Fibroblast of the aortic adventitia (primary cell): ENCODE measurements at regions not wholly inside any gene's neighbourhood (a gene's known extent, or its start where the extent isn't known, plus 50 kb on each side); places are given as distances from the start of the nearest gene placed in this dataset.

Experiments
- DNase-seq: peaks from one replicate; pipeline ENCODE4 v3.0.0-alpha.2; 2010; ENCODE audit warnings: low read depth
- H3K4me3 ChIP-seq: 2 replicates; pipeline ENCODE4 v1.5.1; 2011; ENCODE audit warnings: low read depth, mild to moderate bottlenecking, control low read depth, low read length, moderate library complexity
- CTCF ChIP-seq: IDR thresholded peaks from 2 replicates; pipeline ENCODE4 v1.5.1; 2011; ENCODE audit warnings: mild to moderate bottlenecking, low read length, control low read depth, inconsistent platforms; ENCODE audit not compliant: insufficient read depth

DNA sequence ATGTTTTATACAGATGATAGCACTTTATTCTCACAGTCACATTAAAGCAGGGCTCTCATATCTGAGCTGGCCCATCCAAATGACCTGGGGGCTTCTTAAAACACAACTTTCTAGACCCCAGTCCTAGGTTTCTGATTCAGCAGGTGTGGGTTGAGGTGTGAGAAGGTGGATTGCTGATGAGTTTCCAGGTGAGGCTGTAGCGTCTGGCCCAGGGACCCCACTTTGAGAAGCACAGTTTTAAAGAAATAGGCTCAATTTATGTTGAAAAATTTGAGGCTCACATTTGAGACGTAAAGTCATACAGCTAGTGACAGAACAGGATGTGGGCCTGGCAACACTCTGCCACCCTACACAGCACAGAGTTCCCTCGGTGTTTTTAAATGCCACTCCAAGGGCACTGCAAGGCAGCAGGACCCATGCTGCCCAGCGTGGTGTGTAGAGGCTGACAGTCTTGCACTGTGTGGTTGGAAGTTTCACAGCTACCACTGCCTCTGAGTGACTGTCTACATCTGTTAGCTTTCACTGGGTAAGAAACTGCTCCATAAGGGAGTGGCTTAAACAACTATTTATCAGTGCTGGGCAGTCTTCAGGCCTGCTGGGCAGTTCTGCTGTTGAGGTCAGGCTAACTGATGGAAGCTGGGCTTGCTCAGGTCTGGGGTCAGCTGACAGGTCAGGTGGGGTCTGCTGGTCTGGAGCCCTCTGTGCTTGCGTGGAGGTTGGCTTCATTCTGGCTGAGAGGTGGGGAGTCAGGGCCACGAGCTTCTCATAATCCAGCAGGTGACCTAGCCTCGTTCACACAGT lies 319.7 kb downstream of the CXCL12 start:
- no peak overlapping the region for H3K4me3 ChIP-seq
- no peak for DNase-seq
- TF ChIP-seq CTCF: no peak

- no peak for TF ChIP-seq CTCF
- DNase-seq: no peak
- H3K4me3 ChIP-seq: no peak overlapping the region
These were observed 320.6 kb downstream of the CXCL12 start for GRCh38 chr10:44064317-44064716.

DNA sequence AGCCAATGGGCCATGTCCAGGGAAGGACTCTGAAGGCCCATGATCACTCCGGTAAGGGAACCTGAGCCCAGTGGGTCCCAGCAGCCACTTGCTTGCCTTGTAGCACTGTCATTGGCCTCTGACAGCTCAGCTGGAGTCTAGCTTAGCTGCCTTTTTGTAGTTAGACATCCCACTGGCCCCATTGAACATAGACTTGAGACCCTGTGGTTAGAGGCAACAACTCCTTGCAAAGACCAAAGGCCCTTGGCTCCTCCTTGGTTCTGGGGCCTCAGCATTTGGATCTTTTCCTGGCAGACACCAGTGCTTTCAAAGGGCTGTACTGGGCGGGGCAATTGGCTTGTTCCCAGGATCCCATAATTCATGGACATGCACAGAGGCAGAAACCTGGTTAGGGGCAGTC lies 321.2 kb downstream of the CXCL12 start:
- no peak for TF ChIP-seq CTCF
- no peak overlapping the region for H3K4me3 ChIP-seq
- DNase-seq: no peak

- TF ChIP-seq CTCF: no peak
- H3K4me3 ChIP-seq: no peak overlapping the region
- DNase-seq: no peak
These were observed 324.2 kb downstream of the CXCL12 start for GRCh38 chr10:44060719-44061118.

GRCh38 chr10:44060221-44060620 lies 324.7 kb downstream of the CXCL12 start:
- DNase-seq: no peak
- H3K4me3 ChIP-seq: no peak overlapping the region
- no peak for TF ChIP-seq CTCF

- no peak for TF ChIP-seq CTCF
- no peak for DNase-seq
- H3K4me3 ChIP-seq: no peak overlapping the region
These were observed 326.6 kb downstream of the CXCL12 start for GRCh38 chr10:44058259-44058658.
